ENCODE measurements at regions not wholly inside any gene's neighbourhood (a gene's known extent, or its start where the extent isn't known, plus 50 kb on each side); places are given as distances from the start of the nearest gene placed in this dataset.

- H4K20me1 ChIP-seq (ENCODE audit: insufficient read depth): no peaks in the 10 kb centered on the region
- no peak for TF ChIP-seq CTCF (IDR thresholded peaks at IDR 0.05; ENCODE audit: poor library complexity, severe bottlenecking)
- no peak for TF ChIP-seq TAF1 (IDR thresholded peaks at IDR 0.05; ENCODE audit: low read depth)
- no peak for TF ChIP-seq EP300 (conservative IDR thresholded peaks at IDR 0.05; ENCODE audit: poor library complexity, severe bottlenecking)
- TF ChIP-seq RAD21 (conservative IDR thresholded peaks at IDR 0.05): no peak
- TF ChIP-seq SMC3 (conservative IDR thresholded peaks at IDR 0.05; ENCODE audit: poor library complexity): no peak
- no peak overlapping the region for H3K27ac ChIP-seq (ENCODE audit: low read length)
Observed at GRCh38 chr3:28138043-28138610, 103.3 kb upstream of the CMC1 start.

DNA sequence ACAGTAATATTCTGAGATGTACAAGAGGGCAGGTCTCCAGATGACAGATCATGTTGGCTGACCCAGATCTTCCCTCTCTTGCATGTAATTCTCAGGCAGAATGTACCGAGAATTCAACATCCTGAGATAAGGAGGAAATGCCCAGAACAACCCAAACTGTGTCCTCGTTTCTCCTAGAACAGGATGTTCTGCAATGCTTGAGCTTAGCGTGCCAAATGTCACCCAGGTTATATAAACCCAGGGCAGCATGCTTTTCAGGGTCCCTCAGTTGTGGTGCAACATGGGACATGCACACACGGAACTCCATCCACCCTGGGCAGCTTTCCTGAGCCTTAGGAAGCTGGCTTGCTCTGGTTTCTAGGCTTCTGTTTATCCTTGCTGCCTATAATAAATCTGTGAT, 102.1 kb upstream of the CMC1 start:
- Histone ChIP-seq H3K4me3 (ENCODE audit: low read length) (no peak overlapping the region), H3K27ac (ENCODE audit: low read length) (no peak overlapping the region), H3K9me2 (ENCODE audit: insufficient read depth, low read length) (no peaks in the 10 kb centered on the region), H4K20me1 (ENCODE audit: insufficient read depth) (no peaks in the 10 kb centered on the region), H3K9ac (ENCODE audit: low read length) (no peak overlapping the region), H2AFZ (ENCODE audit: low read depth, low read length) (no peak overlapping the region), H3K36me3 (ENCODE audit: insufficient read depth, low read length) (no peaks in the 10 kb centered on the region), H3K9me3 (ENCODE audit: low read length) (no peaks in the 10 kb centered on the region), H3K79me2 (replicated peaks; ENCODE audit: insufficient read depth, low read length) (no peaks in the 10 kb centered on the region), H3K27me3 (ENCODE audit: insufficient read depth, low read depth, low read length) (no peaks in the 10 kb centered on the region), H3F3A (ENCODE audit: insufficient read depth, low read length, poor library complexity, severe bottlenecking) (no peaks in the 10 kb centered on the region), H3K4me2 (ENCODE audit: low read length) (no peak overlapping the region)
- TF ChIP-seq POLR2AphosphoS5 (IDR thresholded peaks at IDR 0.05): no peak
- TF ChIP-seq CTCF (IDR thresholded peaks at IDR 0.05; ENCODE audit: poor library complexity, severe bottlenecking): no peak
- TF ChIP-seq SMC3 (conservative IDR thresholded peaks at IDR 0.05; ENCODE audit: poor library complexity): no peak
- no peak for TF ChIP-seq REST (IDR thresholded peaks at IDR 0.05; ENCODE audit: borderline replicate concordance)
- TF ChIP-seq EP300 (conservative IDR thresholded peaks at IDR 0.05; ENCODE audit: poor library complexity, severe bottlenecking): no peak
- TF ChIP-seq MXI1 (conservative IDR thresholded peaks at IDR 0.05; ENCODE audit: poor library complexity, severe bottlenecking): no peak
- TF ChIP-seq EZH2 (IDR thresholded peaks at IDR 0.05; ENCODE audit: borderline replicate concordance, insufficient read depth, low read length, poor library complexity, severe bottlenecking): no peak
- no peak for TF ChIP-seq TAF1 (IDR thresholded peaks at IDR 0.05; ENCODE audit: low read depth)
- TF ChIP-seq RAD21 (conservative IDR thresholded peaks at IDR 0.05): no peak

More at GRCh38 chr3:28138043-28138610, 103.3 kb upstream of the CMC1 start:
- H2AFZ ChIP-seq (ENCODE audit: low read depth, low read length): no peak overlapping the region
- H3K9ac ChIP-seq (ENCODE audit: low read length): no peak overlapping the region
- no peaks in the 10 kb centered on the region for H3K79me2 ChIP-seq (replicated peaks; ENCODE audit: insufficient read depth, low read length)
- no peaks in the 10 kb centered on the region for H3K36me3 ChIP-seq (ENCODE audit: insufficient read depth, low read length)
- no peak overlapping the region for H3K4me2 ChIP-seq (ENCODE audit: low read length)
- no peaks in the 10 kb centered on the region for H3K27me3 ChIP-seq (ENCODE audit: insufficient read depth, low read depth, low read length)
- no peaks in the 10 kb centered on the region for H3K9me2 ChIP-seq (ENCODE audit: insufficient read depth, low read length)
- no peaks in the 10 kb centered on the region for H3F3A ChIP-seq (ENCODE audit: insufficient read depth, low read length, poor library complexity, severe bottlenecking)
- H3K9me3 ChIP-seq (ENCODE audit: low read length): no peaks in the 10 kb centered on the region
- no peak overlapping the region for H3K4me3 ChIP-seq (ENCODE audit: low read length)
